SK-N-SH (cell line): ENCODE measurements at regions not wholly inside any gene's neighbourhood (a gene's known extent, or its start where the extent isn't known, plus 50 kb on each side); places are given as distances from the start of the nearest gene placed in this dataset.

ENCODE experiments used
- CTCF ChIA-PET: fragments of 300-600, 350-600 bp; formaldehyde crosslinking; extraction: SDS; loops from one replicate; lab custom pipeline; 2021; lab: Yijun Ruan, JAX
- POLR2A ChIA-PET: fragments of 350-600 bp; sonication (Branson Sonifier 250); formaldehyde crosslinking; extraction: SDS; loops from one replicate; lab custom pipeline; 2020; ENCODE audit warnings: antibody characterized with exemption, inconsistent platforms; lab: Yijun Ruan, JAX
- DNase-seq: peaks from one replicate; pipeline ENCODE4 v3.0.0; 2012
- H2AFZ ChIP-seq: fragments of 200-600 bp; sonication (generic); 2 replicates; pipeline ENCODE4 v1.8.1; 2016; ENCODE audit warnings: antibody characterized with exemption, mild to moderate bottlenecking, low read depth
- H3F3A ChIP-seq: fragments of 200-600 bp; sonication (generic); replicated peaks from 2 replicates; pipeline ENCODE3; 2016; ENCODE audit warnings: antibody characterized with exemption, mild to moderate bottlenecking; ENCODE audit not compliant: insufficient read depth
- H3K27ac ChIP-seq, 2 experiments: fragments of 200-500 bp in 1 of 2; fragments of 200-600 bp in 1 of 2; sonication (Bioruptor generic) in 1 of 2; sonication (generic), shearing (Covaris generic) in 1 of 2; 2 replicates each; pipeline versions ENCODE4 v1.5.1 to v1.6.1; 2014 to 2016; ENCODE audit warnings: low read depth in 2 of 2, inconsistent platforms in 1 of 2, low read length in 1 of 2, mild to moderate bottlenecking in 1 of 2, mixed read lengths in 1 of 2
- H3K27me3 ChIP-seq: fragments of 200-600 bp; sonication (generic), shearing (Covaris generic); 2 replicates; pipeline ENCODE4 v1.6.1; 2016; ENCODE audit warnings: mixed run types; ENCODE audit not compliant: insufficient read depth
- H3K36me3 ChIP-seq, 2 experiments: fragments of 200-500 bp in 1 of 2; fragments of 200-600 bp in 1 of 2; sonication (Bioruptor generic) in 1 of 2; sonication (generic) in 1 of 2; replicated peaks in 1 of 2; 2 replicates each; pipeline versions ENCODE3 to v1.5.1; 2014 to 2016; ENCODE audit warnings: low read length in 1 of 2, mild to moderate bottlenecking in 1 of 2; ENCODE audit not compliant: insufficient read depth in 2 of 2, control insufficient read depth in 1 of 2
- H3K4me1 ChIP-seq, 2 experiments: fragments of 200-500 bp in 1 of 2; fragments of 200-600 bp in 1 of 2; sonication (Bioruptor generic) in 1 of 2; sonication (generic), shearing (Covaris generic) in 1 of 2; 2 replicates each; pipeline versions ENCODE4 v1.5.1 to v1.6.1; 2014 to 2016; ENCODE audit warnings: low read depth in 1 of 2, low read length in 1 of 2, mixed run types in 1 of 2; ENCODE audit not compliant: insufficient read depth in 2 of 2, control insufficient read depth in 1 of 2
- H3K4me2 ChIP-seq: fragments of 200-600 bp; sonication (generic), shearing (Covaris generic); 2 replicates; pipeline ENCODE4 v1.6.1; 2017; ENCODE audit warnings: mixed run types
- H3K4me3 ChIP-seq, 2 experiments: fragments of 200-500 bp in 1 of 2; fragments of 200-600 bp in 1 of 2; sonication (Bioruptor generic) in 1 of 2; sonication (generic), shearing (Covaris generic) in 1 of 2; 2 replicates each; pipeline versions ENCODE4 v1.5.1 to v1.8.1; 2014 to 2016; ENCODE audit warnings: low read depth in 2 of 2, inconsistent platforms in 1 of 2, low read length in 1 of 2, mild to moderate bottlenecking in 1 of 2, mixed read lengths in 1 of 2, moderate library complexity in 1 of 2
- H3K79me2 ChIP-seq: fragments of 200-600 bp; sonication (generic); 2 replicates; pipeline ENCODE4 v1.8.1; 2017; ENCODE audit warnings: mild to moderate bottlenecking; ENCODE audit not compliant: insufficient read depth
- H3K9ac ChIP-seq: fragments of 200-600 bp; sonication (generic); 2 replicates; pipeline ENCODE4 v1.6.1; 2017; ENCODE audit warnings: mixed run types
- H3K9me2 ChIP-seq: fragments of 200-600 bp; sonication (generic); 2 replicates; pipeline ENCODE4 v1.6.1; 2017; ENCODE audit warnings: mixed run types
- H3K9me3 ChIP-seq: fragments of 200-600 bp; sonication (generic); 2 replicates; pipeline ENCODE4 v1.6.1; 2017; ENCODE audit warnings: mixed run types, mild to moderate bottlenecking, moderate library complexity
- H4K20me1 ChIP-seq: fragments of 200-600 bp; sonication (generic); 2 replicates; pipeline ENCODE4 v1.6.1; 2017; ENCODE audit warnings: mild to moderate bottlenecking, mixed run types; ENCODE audit not compliant: insufficient read depth
- CTCF ChIP-seq: fragments of 200-600 bp; sonication (generic); IDR thresholded peaks from 2 replicates; pipeline ENCODE4 v1.6.1; 2017; ENCODE audit warnings: antibody characterized with exemption, mild to moderate bottlenecking, moderate library complexity
- EZH2phosphoT487 ChIP-seq: fragments of 200-600 bp; sonication (generic); IDR thresholded peaks from 2 replicates; pipeline ENCODE4 v1.6.1; 2017; ENCODE audit warnings: low read depth, mixed run types, mild to moderate bottlenecking, antibody characterized with exemption, moderate library complexity, borderline replicate concordance
- FOXM1 ChIP-seq: IDR thresholded peaks from 2 replicates; pipeline ENCODE4 v1.4.0; 2012; ENCODE audit warnings: low read depth, mild to moderate bottlenecking
- GATA2 ChIP-seq: sonication (generic); formaldehyde crosslinking; IDR thresholded peaks from 2 replicates; pipeline ENCODE4 v1.5.0; 2020; ENCODE audit warnings: mild to moderate bottlenecking, missing genetic modification reagents
- JUND ChIP-seq: IDR thresholded peaks from 2 replicates; pipeline ENCODE4 v1.4.0; 2012
- MXI1 ChIP-seq: IDR thresholded peaks from 2 replicates; pipeline ENCODE4 v1.6.1; 2012; ENCODE audit warnings: mild to moderate bottlenecking, low read depth, low read length, improper control_type of control experiment
- NFIC ChIP-seq: IDR thresholded peaks from 2 replicates; pipeline ENCODE4 v1.4.0; 2012; ENCODE audit warnings: borderline replicate concordance
- PBX3 ChIP-seq: IDR thresholded peaks from 2 replicates; pipeline ENCODE4; 2012
- RCOR1 ChIP-seq: fragments of 150-350 bp; IDR thresholded peaks from 2 replicates; pipeline ENCODE4 v1.6.1; 2017; ENCODE audit warnings: antibody characterized with exemption, low read length
- RFX5 ChIP-seq: IDR thresholded peaks from 2 replicates; pipeline ENCODE4 v1.6.1; 2012; ENCODE audit warnings: mild to moderate bottlenecking, improper control_type of control experiment, low read length
- SIN3A ChIP-seq: IDR thresholded peaks from 2 replicates; pipeline ENCODE4 v1.6.1; 2012; ENCODE audit warnings: low read depth, mild to moderate bottlenecking, low read length, moderate library complexity, borderline replicate concordance
- SMC3 ChIP-seq: IDR thresholded peaks from 2 replicates; pipeline ENCODE4 v1.6.1; 2012; ENCODE audit warnings: low read depth, low read length, improper control_type of control experiment
- TAF1 ChIP-seq: IDR thresholded peaks from 2 replicates; pipeline ENCODE4 v1.6.1; 2012; ENCODE audit warnings: low read depth, mild to moderate bottlenecking, low read length, moderate library complexity, borderline replicate concordance
- ZBTB33 ChIP-seq: IDR thresholded peaks from 2 replicates; pipeline ENCODE4 v1.4.0; 2012; ENCODE audit warnings: low read depth, borderline replicate concordance
- WGBS: methylation state at CpG from one replicate; pipeline ENCODE4 v1.1.6; 2017; ENCODE audit warnings: low lambda C conversion rate; 5-methylcytosine and 5-hydroxymethylcytosine counted together
- TF ChIP-seq, protein P1 (sequence below): fragments of 150-350 bp; IDR thresholded peaks from 2 replicates; pipeline ENCODE4 v1.6.1; 2017; ENCODE audit warnings: antibody characterized with exemption, low read length, low read depth, borderline replicate concordance

GRCh38 chrX:87160435-87161010 is 357.1 kb upstream of the KLHL4 start:
- no peak overlapping the region for H3K27ac ChIP-seq
- no peak overlapping the region for H3K9ac ChIP-seq
- no peak overlapping the region for H3K4me3 ChIP-seq
- WGBS: 0% methylated on average over 4 of the region's 4 CpGs
- DNase-seq: no peak
- H3K9me2 ChIP-seq: no peaks in the 10 kb centered on the region
- H2AFZ ChIP-seq: no peak overlapping the region
- no peaks in the 10 kb centered on the region for H3K27me3 ChIP-seq
- ChIA-PET CTCF (no interaction called here), POLR2A (no interaction called here)
- no peaks in the 10 kb centered on the region for H4K20me1 ChIP-seq
- no peaks in the 10 kb centered on the region for H3K79me2 ChIP-seq
- H3K36me3 ChIP-seq: no peaks in the 10 kb centered on the region
- H3K9me3 ChIP-seq: no peaks in the 10 kb centered on the region
- no peaks in the 10 kb centered on the region for H3F3A ChIP-seq
- H3K4me1 ChIP-seq: no peaks in the 10 kb centered on the region
- no peak for TF ChIP-seq RFX5
- no peak for TF ChIP-seq PBX3
- no peak for TF ChIP-seq GATA2 (CRISPR knock-in tag)
- no peak for TF ChIP-seq ZBTB33
- no peak for TF ChIP-seq FOXM1
- no peak for TF ChIP-seq EZH2phosphoT487
- no peak for TF ChIP-seq SIN3A
- no peak for TF ChIP-seq TAF1
- TF ChIP-seq MXI1: no peak
- TF ChIP-seq, protein P1, sequence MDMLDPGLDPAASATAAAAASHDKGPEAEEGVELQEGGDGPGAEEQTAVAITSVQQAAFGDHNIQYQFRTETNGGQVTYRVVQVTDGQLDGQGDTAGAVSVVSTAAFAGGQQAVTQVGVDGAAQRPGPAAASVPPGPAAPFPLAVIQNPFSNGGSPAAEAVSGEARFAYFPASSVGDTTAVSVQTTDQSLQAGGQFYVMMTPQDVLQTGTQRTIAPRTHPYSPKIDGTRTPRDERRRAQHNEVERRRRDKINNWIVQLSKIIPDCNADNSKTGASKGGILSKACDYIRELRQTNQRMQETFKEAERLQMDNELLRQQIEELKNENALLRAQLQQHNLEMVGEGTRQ: no peak
- TF ChIP-seq SMC3: no peak
- TF ChIP-seq RCOR1: no peak
- TF ChIP-seq NFIC: no peak
- no peak for TF ChIP-seq CTCF
- no peak for TF ChIP-seq JUND
- no peak overlapping the region for H3K4me2 ChIP-seq
